CD14-positive monocyte (primary cell): ENCODE measurements at regions not wholly inside any gene's neighbourhood (a gene's known extent, or its start where the extent isn't known, plus 50 kb on each side); places are given as distances from the start of the nearest gene placed in this dataset.

ENCODE experiments used
- DNase-seq, 3 donors: peaks; one replicate each; pipeline ENCODE4 v3.0.0-alpha.2; 2011 to 2022
- H2AFZ ChIP-seq: 2 replicates; pipeline ENCODE4 v1.6.0; 2012; ENCODE audit warnings: mild to moderate bottlenecking, low read depth, low read length, inconsistent platforms; ENCODE audit not compliant: insufficient read depth, poor library complexity, severe bottlenecking
- H3K27ac ChIP-seq, 2 donors: 1 replicate in 1 of 2; 2 replicates in 1 of 2; pipeline ENCODE4 v1.5.1; 2012 to 2013; ENCODE audit warnings: low read length in 2 of 2, control low read depth in 1 of 2, inconsistent platforms in 1 of 2, low read depth in 1 of 2, mild to moderate bottlenecking in 1 of 2
- H3K27me3 ChIP-seq, 2 donors: one replicate each; pipeline versions ENCODE4 v1.6.0 to v1.6.1; 2011 to 2013; ENCODE audit warnings: low read length in 2 of 2; ENCODE audit not compliant: control insufficient read depth in 2 of 2, insufficient read depth in 2 of 2
- H3K36me3 ChIP-seq, 2 donors: replicated peaks in 1 of 2; 1 replicate in 1 of 2; 2 replicates in 1 of 2; pipeline versions ENCODE4 v1.5.1 to v1.6.1; 2012 to 2013; ENCODE audit warnings: low read length in 2 of 2, control low read depth in 1 of 2, inconsistent platforms in 1 of 2, mild to moderate bottlenecking in 1 of 2; ENCODE audit not compliant: insufficient read depth in 2 of 2, control insufficient read depth in 1 of 2
- H3K4me1 ChIP-seq, 2 donors: 1 replicate in 1 of 2; 2 replicates in 1 of 2; pipeline versions ENCODE4 v1.5.1 to v1.6.1; 2012 to 2013; ENCODE audit warnings: low read length in 2 of 2, control low read depth in 1 of 2, inconsistent platforms in 1 of 2, mild to moderate bottlenecking in 1 of 2, moderate library complexity in 1 of 2; ENCODE audit not compliant: insufficient read depth in 2 of 2, control insufficient read depth in 1 of 2
- H3K4me2 ChIP-seq: replicated peaks from 2 replicates; pipeline ENCODE3; 2012; ENCODE audit warnings: low read length, moderate library complexity, mild to moderate bottlenecking; ENCODE audit not compliant: poor library complexity, severe bottlenecking; ENCODE audit errors: extremely low read depth
- H3K4me3 ChIP-seq, 3 experiments: fragments of 200-600 bp in 1 of 3; sonication (generic) in 1 of 3; replicated peaks in 1 of 3; 1 replicate in 2 of 3; 2 replicates in 1 of 3; pipeline ENCODE4 v1.5.1; 2011 to 2013; ENCODE audit warnings: low read length in 3 of 3, mild to moderate bottlenecking in 3 of 3, control low read depth in 2 of 3, low read depth in 2 of 3, inconsistent platforms in 1 of 3, moderate library complexity in 1 of 3
- H3K79me2 ChIP-seq: 2 replicates; pipeline ENCODE4 v1.6.0; 2012; ENCODE audit warnings: mild to moderate bottlenecking, control low read depth, inconsistent platforms, low read length, moderate library complexity; ENCODE audit not compliant: insufficient read depth
- H3K9ac ChIP-seq: 2 replicates; pipeline ENCODE4 v1.6.0; 2017; ENCODE audit warnings: low read length, mild to moderate bottlenecking; ENCODE audit not compliant: insufficient read depth, poor library complexity, severe bottlenecking
- H3K9me3 ChIP-seq, 2 donors: replicated peaks in 1 of 2; 1 replicate in 1 of 2; 2 replicates in 1 of 2; pipeline versions ENCODE4 v1.5.1 to v1.6.1; 2012 to 2013; ENCODE audit warnings: low read length in 2 of 2, control low read depth in 1 of 2; ENCODE audit not compliant: control insufficient read depth in 1 of 2, insufficient read depth in 1 of 2
- H4K20me1 ChIP-seq: 2 replicates; pipeline ENCODE4 v1.6.0; 2012; ENCODE audit warnings: mild to moderate bottlenecking, low read length, control low read depth, moderate library complexity; ENCODE audit not compliant: insufficient read depth
- H3K27ac Mint-ChIP-seq, 7 donors: one replicate each; pipeline ENCODE4 v1.8.0; 2020; ENCODE audit warnings: mild to moderate bottlenecking in 7 of 7, mixed read lengths in 7 of 7, moderate library complexity in 6 of 7, inconsistent platforms in 2 of 7
- H3K27me3 Mint-ChIP-seq, 3 donors: one replicate each; pipeline ENCODE4 v1.8.0; 2021 to 2022; ENCODE audit warnings: low read depth in 3 of 3, mild to moderate bottlenecking in 3 of 3, mixed read lengths in 3 of 3, moderate library complexity in 3 of 3, inconsistent platforms in 1 of 3
- H3K36me3 Mint-ChIP-seq, 2 donors: one replicate each; pipeline ENCODE4 v1.8.0; 2020; ENCODE audit warnings: mixed read lengths in 2 of 2, inconsistent platforms in 1 of 2, mild to moderate bottlenecking in 1 of 2
- H3K4me1 Mint-ChIP-seq: one replicate; pipeline ENCODE4 v1.8.0; 2020; ENCODE audit warnings: mild to moderate bottlenecking, mixed read lengths
- H3K4me3 Mint-ChIP-seq, 2 donors: one replicate each; pipeline ENCODE4 v1.8.0; 2020; ENCODE audit warnings: mild to moderate bottlenecking in 2 of 2, mixed read lengths in 2 of 2, moderate library complexity in 1 of 2
- H3K9me3 Mint-ChIP-seq, 7 donors: one replicate each; pipeline ENCODE4 v1.8.0; 2020 to 2022; ENCODE audit warnings: mixed read lengths in 7 of 7, mild to moderate bottlenecking in 6 of 7, moderate library complexity in 6 of 7, inconsistent platforms in 2 of 7
- WGBS: methylation state at CpG from one replicate; pipeline ENCODE4 v1.1.5; 2013; ENCODE audit warnings: missing lambda C conversion rate; ENCODE audit not compliant: insufficient coverage; 5-methylcytosine and 5-hydroxymethylcytosine counted together
- intact Hi-C, 2 donors: fragments of 100-400 bp; cut with micrococcal nuclease; formaldehyde crosslinking; loops; one replicate each; pipeline versions ENCODE4 v1.15.0 to v1.15.1; 2023
- TF ChIP-seq, protein P1 (sequence below): fragments of 200-600 bp; IDR thresholded peaks from one replicate; pipeline ENCODE4 v1.8.0; 2022; ENCODE audit warnings: antibody characterized with exemption, mild to moderate bottlenecking

DNA sequence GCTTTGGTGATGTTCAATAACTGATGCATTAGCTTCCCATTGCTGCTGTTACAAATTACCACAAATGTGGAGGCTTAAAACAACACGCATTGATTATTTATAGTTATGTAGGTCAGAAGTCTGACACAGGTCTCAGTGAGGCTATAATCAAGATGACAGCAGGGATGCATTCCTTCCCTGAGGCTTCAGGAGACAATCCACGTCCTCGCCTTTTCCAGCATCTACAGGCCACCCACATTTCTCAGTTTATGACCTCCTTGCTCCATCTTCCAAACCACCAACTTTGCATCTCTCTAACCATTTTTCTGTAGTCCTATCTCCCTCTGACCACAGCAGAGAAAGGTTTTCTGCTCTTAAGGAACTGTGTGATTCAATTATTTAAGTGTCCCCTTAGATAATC, 92.5 kb downstream of the GASK1B start:
- H3K27ac Mint-ChIP-seq, result no peak overlapping the region
- H3K4me3 Mint-ChIP-seq, result no peak overlapping the region
- H3K27me3 Mint-ChIP-seq, result no peaks in the 10 kb centered on the region
- TF ChIP-seq, protein P1, sequence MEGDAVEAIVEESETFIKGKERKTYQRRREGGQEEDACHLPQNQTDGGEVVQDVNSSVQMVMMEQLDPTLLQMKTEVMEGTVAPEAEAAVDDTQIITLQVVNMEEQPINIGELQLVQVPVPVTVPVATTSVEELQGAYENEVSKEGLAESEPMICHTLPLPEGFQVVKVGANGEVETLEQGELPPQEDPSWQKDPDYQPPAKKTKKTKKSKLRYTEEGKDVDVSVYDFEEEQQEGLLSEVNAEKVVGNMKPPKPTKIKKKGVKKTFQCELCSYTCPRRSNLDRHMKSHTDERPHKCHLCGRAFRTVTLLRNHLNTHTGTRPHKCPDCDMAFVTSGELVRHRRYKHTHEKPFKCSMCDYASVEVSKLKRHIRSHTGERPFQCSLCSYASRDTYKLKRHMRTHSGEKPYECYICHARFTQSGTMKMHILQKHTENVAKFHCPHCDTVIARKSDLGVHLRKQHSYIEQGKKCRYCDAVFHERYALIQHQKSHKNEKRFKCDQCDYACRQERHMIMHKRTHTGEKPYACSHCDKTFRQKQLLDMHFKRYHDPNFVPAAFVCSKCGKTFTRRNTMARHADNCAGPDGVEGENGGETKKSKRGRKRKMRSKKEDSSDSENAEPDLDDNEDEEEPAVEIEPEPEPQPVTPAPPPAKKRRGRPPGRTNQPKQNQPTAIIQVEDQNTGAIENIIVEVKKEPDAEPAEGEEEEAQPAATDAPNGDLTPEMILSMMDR, result no peak
- no peak overlapping the region for H2AFZ ChIP-seq
- H3K79me2 ChIP-seq, result no peaks in the 10 kb centered on the region
- peaks cover 0 to 4% of the 10 kb centered on the region in 2 donors for H3K9me3 ChIP-seq
- H3K4me1 Mint-ChIP-seq, result no peaks in the 10 kb centered on the region
- H3K27me3 ChIP-seq, result no peaks in the 10 kb centered on the region
- H3K4me1 ChIP-seq, result no peaks in the 10 kb centered on the region
- DNase-seq, result no peak
- no peak overlapping the region for H3K4me3 ChIP-seq
- no peak overlapping the region for H3K27ac ChIP-seq
- peaks cover 6 to 10% (median 7%) of the 10 kb centered on the region in 7 donors for H3K9me3 Mint-ChIP-seq
- H3K36me3 Mint-ChIP-seq, result no peaks in the 10 kb centered on the region
- no peaks in the 10 kb centered on the region for H4K20me1 ChIP-seq
- H3K9ac ChIP-seq, result no peak overlapping the region
- no peaks in the 10 kb centered on the region for H3K36me3 ChIP-seq
- no CpG with 5 or more reads among the region's 3 CpGs for WGBS
- no peak overlapping the region for H3K4me2 ChIP-seq
- intact Hi-C loops, result no loop called here

- Histone ChIP-seq H3K4me2 (no peak overlapping the region), H4K20me1 (no peaks in the 10 kb centered on the region), H2AFZ (peak overlapping the region; percentile 12), H3K4me1 (no peaks in the 10 kb centered on the region), H3K27me3 (no peaks in the 10 kb centered on the region), H3K36me3 (no peaks in the 10 kb centered on the region), H3K4me3 (no peak overlapping the region), H3K27ac (no peak overlapping the region), H3K9me3 (peaks cover 0 to 4% of the 10 kb centered on the region in 2 donors), H3K9ac (no peak overlapping the region), H3K79me2 (no peaks in the 10 kb centered on the region)
- Mint-ChIP-seq H3K36me3 (no peaks in the 10 kb centered on the region), H3K27ac (no peak overlapping the region), H3K4me1 (no peaks in the 10 kb centered on the region), H3K4me3 (no peak overlapping the region), H3K9me3 (peaks cover 6 to 10% (median 7%) of the 10 kb centered on the region in 7 donors), H3K27me3 (no peaks in the 10 kb centered on the region)
- intact Hi-C loops, result no loop called here
- no peak for DNase-seq
- TF ChIP-seq, protein P1, result no peak
- WGBS, result 100% methylated on average over 1 of the region's 2 CpGs
Measured at GRCh38 chr4:158079661-158080060, 93.2 kb downstream of the GASK1B start.
